Stimulated activated memory B cell treated with anti-CD40 and anti-IgM and Interleukin-4, amounts not matched to agents 10 μg/mL and 1 μg/mL and 100 μg/mL, for 72 hours (primary cell): ENCODE measurements at regions not wholly inside any gene's neighbourhood (a gene's known extent, or its start where the extent isn't known, plus 50 kb on each side); places are given as distances from the start of the nearest gene placed in this dataset.
"Not testable (repeated sequence)": the region's sequence is repeated elsewhere in the genome, so short reads cannot be mapped to it uniquely, and the experiment has no call there.

ENCODE experiments used
- ATAC-seq: fragments of 150-1000 bp; cut with Tn5 transposase; 2 replicates; pipeline ENCODE4 v1.10.0; 2021
- H3K27ac Mint-ChIP-seq: one replicate; pipeline ENCODE4 v1.8.0; 2022; ENCODE audit warnings: mild to moderate bottlenecking, mixed read lengths
- H3K27me3 Mint-ChIP-seq: one replicate; pipeline ENCODE4 v1.8.0; 2022; ENCODE audit warnings: mixed read lengths
- H3K36me3 Mint-ChIP-seq: one replicate; pipeline ENCODE4 v1.8.0; 2022; ENCODE audit warnings: mixed read lengths
- H3K4me1 Mint-ChIP-seq: one replicate; pipeline ENCODE4 v1.8.0; 2022; ENCODE audit warnings: mixed read lengths
- H3K4me3 Mint-ChIP-seq: one replicate; pipeline ENCODE4 v1.8.0; 2022; ENCODE audit warnings: mild to moderate bottlenecking, moderate library complexity, mixed read lengths
- H3K9me3 Mint-ChIP-seq: one replicate; pipeline ENCODE4 v1.8.0; 2022; ENCODE audit warnings: mixed read lengths

- Mint-ChIP-seq H3K36me3 (peaks cover 6% of the 10 kb centered on the region), H3K27ac (no peak overlapping the region), H3K27me3 (peaks cover 14% of the 10 kb centered on the region), H3K9me3 (no peaks in the 10 kb centered on the region), H3K4me1 (peaks cover 11% of the 10 kb centered on the region), H3K4me3 (no peak overlapping the region)
- no peak for ATAC-seq
Observed at GRCh38 chr17:43326490-43327275, 72.1 kb upstream of the ARL4D start.

- ATAC-seq = no peak
- Mint-ChIP-seq H3K27me3 (peaks cover 14% of the 10 kb centered on the region), H3K27ac (no peak overlapping the region), H3K4me1 (peaks cover 12% of the 10 kb centered on the region), H3K4me3 (no peak overlapping the region), H3K36me3 (peaks cover 10% of the 10 kb centered on the region), H3K9me3 (no peaks in the 10 kb centered on the region)
Observed at GRCh38 chr17:43324205-43324893, 74.4 kb upstream of the ARL4D start.

DNA sequence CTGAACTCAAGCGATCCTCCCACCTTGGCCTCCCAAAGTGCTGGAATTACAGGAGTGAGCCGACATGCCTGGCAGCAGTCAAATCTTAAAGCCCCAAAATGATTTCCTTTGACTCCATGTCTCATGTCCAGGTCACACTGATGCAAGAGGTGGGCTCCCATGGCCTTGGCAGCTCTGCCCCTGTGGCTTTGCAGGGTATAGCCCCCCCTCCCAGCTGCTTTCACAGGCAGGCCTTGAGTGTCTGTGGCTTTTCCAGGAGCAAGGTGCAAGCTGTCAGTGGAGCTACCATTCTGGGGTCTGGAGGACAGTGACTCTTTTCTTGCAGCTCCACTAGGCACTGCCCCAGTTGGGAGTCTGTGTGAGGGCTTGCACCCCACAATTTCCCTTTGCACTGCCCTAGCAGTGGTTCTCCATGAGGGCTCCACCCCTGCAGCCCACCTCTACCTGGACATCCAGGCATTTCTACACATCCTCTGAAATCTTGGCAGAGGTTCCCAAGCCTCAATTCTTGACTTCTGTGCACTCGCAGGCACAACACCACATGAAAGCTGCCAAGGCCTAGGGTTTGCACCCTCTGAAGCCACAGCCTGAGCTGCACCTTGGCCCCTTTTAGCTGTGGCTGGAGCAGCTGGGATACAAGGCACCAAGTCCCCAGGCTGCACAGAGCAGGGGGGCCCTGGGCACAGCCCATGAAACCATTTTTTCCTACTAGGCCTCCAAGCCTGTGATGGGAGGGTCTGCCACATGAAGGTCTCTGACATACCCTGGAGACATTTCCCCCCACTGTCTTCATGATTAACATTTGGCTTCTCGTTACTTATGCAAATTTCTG, 79.3 kb upstream of the ARL4D start:
- Mint-ChIP-seq H3K4me1 (peaks cover 12% of the 10 kb centered on the region), H3K9me3 (peaks cover 8% of the 10 kb centered on the region), H3K4me3 (no peak overlapping the region), H3K27me3 (no peaks in the 10 kb centered on the region), H3K36me3 (peaks cover 10% of the 10 kb centered on the region), H3K27ac (no peak overlapping the region)
- ATAC-seq = no peak

GRCh38 chr17:43316522-43317142, 82.2 kb upstream of the ARL4D start:
- no peak overlapping the region for H3K4me3 Mint-ChIP-seq
- no peaks in the 10 kb centered on the region for H3K27me3 Mint-ChIP-seq
- H3K9me3 Mint-ChIP-seq = peaks cover 8% of the 10 kb centered on the region
- H3K36me3 Mint-ChIP-seq = peaks cover 4% of the 10 kb centered on the region
- H3K27ac Mint-ChIP-seq = no peak overlapping the region
- no peak for ATAC-seq
- peaks cover under 1% of the 10 kb centered on the region for H3K4me1 Mint-ChIP-seq

DNA sequence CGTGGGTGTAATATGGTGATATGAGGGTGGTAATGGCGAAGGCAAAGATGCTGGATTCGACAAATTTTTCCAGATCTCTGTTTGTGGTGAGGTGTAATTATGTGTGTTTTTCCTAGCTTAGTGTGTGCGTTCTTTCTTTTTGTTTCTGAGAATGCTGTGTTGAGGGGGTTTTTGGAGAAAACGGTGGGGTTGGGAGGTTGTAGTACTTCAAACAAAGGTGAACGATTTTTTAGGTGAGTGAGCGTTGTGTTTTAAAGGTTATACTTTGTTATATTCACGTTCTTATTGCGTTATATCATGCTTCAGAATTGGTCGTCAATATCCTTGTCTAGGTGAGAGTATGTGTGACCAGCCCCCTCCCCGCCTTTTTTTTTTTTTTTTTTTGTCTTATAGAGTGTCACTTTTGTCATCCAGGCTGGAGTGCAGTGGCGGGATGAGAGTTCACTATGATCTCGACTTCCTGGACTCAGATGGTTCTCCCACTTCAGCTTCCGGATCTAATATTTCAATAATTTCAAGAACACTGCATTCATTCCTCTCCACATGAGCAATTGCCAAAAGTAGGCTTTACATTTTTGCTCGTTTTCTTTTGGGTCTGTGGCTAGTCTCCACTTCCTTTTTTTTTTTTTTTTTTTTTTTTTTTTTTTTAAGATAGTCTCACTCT, 82.2 kb upstream of the RNU2-1 start:
- no peaks in the 10 kb centered on the region for H3K4me1 Mint-ChIP-seq
- no peaks in the 10 kb centered on the region for H3K36me3 Mint-ChIP-seq
- no peak overlapping the region for H3K27ac Mint-ChIP-seq
- no peak for ATAC-seq
- H3K27me3 Mint-ChIP-seq = no peaks in the 10 kb centered on the region
- H3K9me3 Mint-ChIP-seq = peaks cover 8% of the 10 kb centered on the region
- H3K4me3 Mint-ChIP-seq = no peak overlapping the region

- Mint-ChIP-seq H3K36me3 (no peaks in the 10 kb centered on the region), H3K4me3 (no peak overlapping the region), H3K9me3 (peaks cover 8% of the 10 kb centered on the region), H3K4me1 (no peaks in the 10 kb centered on the region), H3K27ac (no peak overlapping the region), H3K27me3 (no peaks in the 10 kb centered on the region)
- ATAC-seq = no peak
Observed at GRCh38 chr17:43315369-43315768, 81.6 kb upstream of the RNU2-1 start.

DNA sequence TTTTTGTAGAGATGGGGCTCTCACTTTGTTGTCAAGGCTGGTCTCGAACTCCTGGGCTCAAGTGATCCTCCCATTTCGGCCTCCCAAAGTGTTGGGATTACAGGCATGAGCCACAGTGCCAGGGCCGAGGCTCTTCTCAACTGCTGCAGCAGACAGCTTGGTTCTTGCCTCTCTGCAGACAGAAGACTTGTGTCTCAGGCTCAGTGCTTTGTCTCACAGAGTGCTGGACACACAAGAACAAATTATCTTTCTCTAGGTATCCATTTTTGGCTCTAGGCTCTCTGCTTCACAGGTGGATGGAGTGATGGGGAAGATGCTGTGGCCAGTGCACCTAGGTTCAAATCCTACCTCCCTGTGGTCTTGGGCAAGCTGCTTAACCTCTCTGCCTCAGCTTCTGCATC, 80.8 kb upstream of the RNU2-1 start:
- Mint-ChIP-seq H3K4me3 (no peak overlapping the region), H3K27me3 (no peaks in the 10 kb centered on the region), H3K9me3 (peaks cover 8% of the 10 kb centered on the region), H3K4me1 (no peaks in the 10 kb centered on the region), H3K27ac (no peak overlapping the region), H3K36me3 (no peaks in the 10 kb centered on the region)
- no peak for ATAC-seq

GRCh38 chr17:43312011-43312410, 78.2 kb upstream of the RNU2-1 start:
- no peak for ATAC-seq
- Mint-ChIP-seq H3K9me3 (no peaks in the 10 kb centered on the region), H3K27me3 (no peaks in the 10 kb centered on the region)

DNA sequence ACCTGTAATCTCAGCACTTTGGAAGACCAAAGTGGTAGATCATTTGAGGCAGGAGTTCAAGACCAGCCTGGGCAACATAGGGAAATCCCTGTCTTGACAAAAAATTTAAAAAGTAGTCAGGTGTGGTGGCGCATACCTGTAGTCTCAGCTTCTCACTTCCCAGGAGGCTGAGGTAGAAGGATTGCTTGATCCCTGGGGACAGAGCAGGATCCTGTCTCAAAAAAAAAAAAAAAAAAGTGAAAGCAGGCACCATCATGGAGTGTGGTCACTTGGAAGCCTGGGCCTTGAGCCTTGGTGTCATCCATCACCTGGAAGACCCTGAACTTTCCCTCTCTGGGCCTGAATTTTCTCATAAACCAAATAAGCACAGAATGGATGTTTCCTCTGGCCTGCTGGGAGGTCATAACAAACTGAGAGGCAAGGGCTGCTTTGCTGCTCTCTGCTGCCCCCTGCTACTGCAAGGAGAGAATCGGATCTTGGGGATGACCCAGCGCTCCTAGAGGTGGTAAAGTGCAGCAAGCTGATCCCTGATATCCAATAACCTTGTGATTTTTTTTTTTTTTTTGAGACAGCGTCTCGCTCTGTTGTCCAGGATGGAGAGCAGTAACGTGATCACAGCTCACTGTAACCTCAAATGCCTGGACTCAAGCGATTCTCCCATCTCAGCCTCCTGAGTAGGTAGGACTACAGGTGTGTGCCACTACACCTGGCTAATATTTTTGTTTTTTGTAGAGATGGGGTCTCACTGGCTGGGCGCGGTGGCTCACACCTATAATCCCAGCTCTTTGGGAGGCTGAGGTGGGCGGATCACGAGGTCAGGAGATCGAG, 75.9 kb upstream of the RNU2-1 start:
- Mint-ChIP-seq H3K4me3 (no peak overlapping the region), H3K4me1 (no peaks in the 10 kb centered on the region), H3K27me3 (no peaks in the 10 kb centered on the region), H3K36me3 (no peaks in the 10 kb centered on the region), H3K27ac (no peak overlapping the region), H3K9me3 (no peaks in the 10 kb centered on the region)
- no peak for ATAC-seq

More at GRCh38 chr17:43312011-43312410, 78.2 kb upstream of the RNU2-1 start:
- H3K4me3 Mint-ChIP-seq = no peak overlapping the region
- H3K27ac Mint-ChIP-seq = no peak overlapping the region
- no peaks in the 10 kb centered on the region for H3K36me3 Mint-ChIP-seq
- H3K4me1 Mint-ChIP-seq = no peaks in the 10 kb centered on the region

DNA sequence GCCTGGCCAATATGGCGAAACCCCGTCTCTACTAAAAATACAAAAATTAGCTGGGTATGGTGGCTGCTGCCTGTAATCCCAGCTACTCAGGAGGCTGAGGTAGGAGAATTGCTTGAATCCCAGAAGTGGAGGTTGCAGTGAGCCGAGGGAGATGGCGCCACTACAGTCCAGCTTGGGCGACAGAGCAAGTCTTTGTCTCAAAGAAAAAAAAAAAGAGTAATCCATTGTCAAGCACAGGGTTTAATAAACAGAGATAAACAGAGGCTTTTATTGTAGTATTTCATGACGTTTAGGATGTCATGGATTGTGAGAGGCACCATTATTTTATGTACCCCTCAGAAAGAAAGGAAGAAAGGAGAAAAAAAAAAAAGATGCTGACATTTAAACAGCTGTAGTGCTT, 75.2 kb upstream of the RNU2-1 start:
- Mint-ChIP-seq H3K27ac (no peak overlapping the region), H3K36me3 (no peaks in the 10 kb centered on the region), H3K4me1 (no peaks in the 10 kb centered on the region), H3K4me3 (no peak overlapping the region), H3K9me3 (no peaks in the 10 kb centered on the region), H3K27me3 (no peaks in the 10 kb centered on the region)
- ATAC-seq = no peak

- H3K4me1 Mint-ChIP-seq, H3K27ac Mint-ChIP-seq, ATAC-seq, H3K9me3 Mint-ChIP-seq, H3K4me3 Mint-ChIP-seq, H3K36me3 Mint-ChIP-seq, H3K27me3 Mint-ChIP-seq: not testable (repeated sequence)
Observed at GRCh38 chr17:43304792-43305191, 71.0 kb upstream of the RNU2-1 start.

GRCh38 chr17:43303049-43303448, 69.3 kb upstream of the RNU2-1 start:
- H3K27ac Mint-ChIP-seq, H3K36me3 Mint-ChIP-seq, H3K4me1 Mint-ChIP-seq, H3K4me3 Mint-ChIP-seq, H3K27me3 Mint-ChIP-seq, H3K9me3 Mint-ChIP-seq, ATAC-seq: not testable (repeated sequence)

DNA sequence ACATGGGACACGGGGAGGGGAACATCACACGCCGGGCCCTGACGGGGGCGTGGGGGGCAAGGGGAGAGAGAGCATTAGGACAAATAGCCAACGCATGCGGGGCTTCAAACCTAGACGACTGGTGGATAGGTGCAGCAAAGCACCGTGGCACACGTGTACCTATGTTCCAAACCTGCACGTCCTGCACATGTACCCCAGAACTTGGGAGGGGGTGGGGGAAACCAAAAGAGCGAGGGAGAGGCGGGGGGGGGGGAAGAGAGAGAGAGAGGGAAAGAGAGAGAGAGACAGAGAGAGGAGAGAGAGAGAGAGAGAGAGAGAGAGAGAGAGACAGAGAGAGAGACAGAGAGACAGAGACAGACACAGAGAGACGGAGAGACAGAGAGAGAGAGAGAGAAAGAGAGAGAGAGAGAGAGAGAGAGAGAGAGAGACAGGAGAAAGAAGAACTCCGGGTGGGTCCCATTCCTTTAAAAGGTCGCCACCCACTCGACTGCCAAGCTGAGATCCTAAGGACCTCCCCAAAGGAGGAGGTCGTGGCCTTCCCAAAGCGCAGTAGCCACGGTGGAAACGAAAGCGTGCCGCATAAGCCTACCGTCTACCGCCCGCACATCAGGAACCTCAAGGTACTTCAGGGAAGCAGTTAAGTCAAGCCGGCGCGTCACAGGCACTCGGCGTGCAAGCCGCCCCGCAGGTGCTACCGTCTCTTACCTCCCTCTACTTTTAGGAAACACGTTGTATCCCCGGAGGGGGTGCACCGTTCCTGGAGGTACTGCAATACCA, 65.7 kb upstream of the RNU2-1 start:
- H3K36me3 Mint-ChIP-seq, H3K9me3 Mint-ChIP-seq, ATAC-seq, H3K27me3 Mint-ChIP-seq, H3K4me1 Mint-ChIP-seq, H3K4me3 Mint-ChIP-seq, H3K27ac Mint-ChIP-seq: not testable (repeated sequence)
